GM21786 (cell line): ENCODE measurements at regions not wholly inside any gene's neighbourhood (a gene's known extent, or its start where the extent isn't known, plus 50 kb on each side); places are given as distances from the start of the nearest gene placed in this dataset.
"Not testable (repeated sequence)": the region's sequence is repeated elsewhere in the genome, so short reads cannot be mapped to it uniquely, and the experiment has no call there.

Source experiments
- ATAC-seq: cut with Tn5 transposase; IDR thresholded peaks from one replicate; pipeline ENCODE4 v1.9.1; 2021; ENCODE audit not compliant: unreplicated experiment

DNA sequence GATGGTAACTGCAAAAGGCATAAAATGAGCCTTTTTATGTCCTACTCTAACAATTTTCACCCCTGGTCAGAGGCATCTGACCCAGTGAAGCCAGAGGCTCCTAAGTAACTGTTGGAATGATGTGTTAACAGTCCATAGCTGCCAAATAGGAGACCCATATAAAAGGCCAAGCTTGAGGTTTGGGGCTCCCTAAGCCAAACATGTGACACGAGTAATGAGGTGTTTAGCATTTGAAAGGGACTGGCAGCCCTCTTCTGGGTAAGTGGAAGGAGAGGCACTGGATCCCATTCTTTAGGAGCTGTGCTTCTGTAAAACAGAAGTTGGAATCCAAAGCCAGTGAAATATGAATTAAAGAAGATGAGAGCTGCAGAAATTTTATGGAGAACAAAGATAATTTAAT lies 100.6 kb upstream of the PNPLA4 start:
- no peak for ATAC-seq

DNA sequence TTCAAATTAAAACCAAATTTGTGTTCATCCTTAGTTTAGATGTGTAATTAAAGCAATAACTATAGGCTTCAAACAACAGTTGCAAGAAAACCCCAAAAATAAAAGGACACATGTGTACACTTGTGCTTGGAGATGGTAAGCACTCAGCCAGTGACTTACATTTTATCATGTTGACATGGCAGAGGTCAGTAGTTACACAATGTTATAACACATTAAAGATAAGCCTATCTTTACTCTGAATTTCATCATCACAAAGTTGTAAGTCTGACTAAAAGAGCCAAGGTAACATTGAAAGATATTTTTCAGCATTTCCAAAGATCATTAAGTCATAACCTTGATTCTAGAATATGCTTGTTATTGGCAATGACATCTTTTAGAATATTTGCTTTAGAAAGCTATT lies 98.5 kb upstream of the PNPLA4 start:
- no peak for ATAC-seq

GRCh38 chrX:8018934-8019333 lies 91.7 kb upstream of the PNPLA4 start:
- no peak for ATAC-seq

DNA sequence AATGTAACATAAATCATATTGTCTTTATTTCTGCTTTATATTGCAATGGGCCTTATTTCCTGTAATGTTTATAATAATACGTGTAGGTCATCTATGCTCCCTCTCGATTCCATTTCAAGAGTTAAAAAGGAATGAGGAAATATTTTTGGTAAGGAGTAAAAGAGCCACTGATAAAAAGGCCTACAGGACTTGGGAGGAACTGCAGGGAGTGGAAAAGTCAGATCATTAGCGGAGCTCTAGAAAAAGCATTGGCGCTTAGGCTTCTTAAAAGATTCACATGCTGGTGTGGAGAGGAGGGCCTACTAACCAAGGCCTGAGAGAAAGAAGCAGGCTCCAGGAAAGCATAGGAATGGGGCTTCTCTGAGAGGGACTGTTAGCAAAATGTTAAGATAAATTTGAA lies 82.9 kb upstream of the PNPLA4 start:
- no peak for ATAC-seq

GRCh38 chrX:8005678-8006347 lies 78.6 kb upstream of the PNPLA4 start:
- no peak for ATAC-seq

GRCh38 chrX:8003147-8003883 lies 76.1 kb upstream of the PNPLA4 start:
- ATAC-seq, result no peak

GRCh38 chrX:7996851-7997250 lies 69.6 kb upstream of the PNPLA4 start:
- no peak for ATAC-seq

DNA sequence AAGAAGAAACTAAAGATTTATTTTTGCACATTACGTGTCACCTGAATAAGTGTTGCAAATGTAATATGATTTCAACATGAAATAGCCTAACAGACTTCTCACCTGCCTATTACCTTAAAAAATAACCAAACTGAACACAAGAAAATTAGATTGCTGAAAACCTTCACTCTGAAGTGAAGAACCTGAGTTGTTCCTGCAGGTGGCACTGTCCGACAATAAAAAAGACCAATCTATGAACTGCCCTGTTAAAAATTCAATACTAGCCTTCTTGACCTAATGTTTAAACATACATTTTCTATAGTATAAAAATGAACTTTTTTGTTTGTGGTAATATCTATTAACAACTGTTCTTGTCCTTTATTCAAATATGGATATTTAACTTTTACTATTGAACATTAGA lies 69.2 kb upstream of the PNPLA4 start:
- ATAC-seq, result peak; percentile 86

DNA sequence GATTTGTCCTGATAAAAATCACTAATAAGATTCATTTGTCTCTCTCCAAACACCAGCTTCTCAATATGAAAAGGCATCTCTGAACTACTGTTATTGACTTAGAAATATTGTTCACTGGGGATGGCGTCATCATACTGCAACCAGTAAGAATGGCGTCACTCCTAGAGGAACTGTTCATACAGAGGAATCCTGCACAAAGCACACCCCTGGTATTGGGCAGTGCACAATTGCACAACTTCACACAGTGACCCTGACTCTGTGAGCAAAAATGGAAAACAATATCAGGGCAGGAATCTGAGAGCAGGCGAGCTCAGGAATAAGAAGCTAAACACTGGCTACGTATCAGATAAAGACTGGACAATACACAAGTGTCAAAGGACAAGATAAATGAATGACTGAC lies 66.7 kb upstream of the PNPLA4 start:
- no peak for ATAC-seq

DNA sequence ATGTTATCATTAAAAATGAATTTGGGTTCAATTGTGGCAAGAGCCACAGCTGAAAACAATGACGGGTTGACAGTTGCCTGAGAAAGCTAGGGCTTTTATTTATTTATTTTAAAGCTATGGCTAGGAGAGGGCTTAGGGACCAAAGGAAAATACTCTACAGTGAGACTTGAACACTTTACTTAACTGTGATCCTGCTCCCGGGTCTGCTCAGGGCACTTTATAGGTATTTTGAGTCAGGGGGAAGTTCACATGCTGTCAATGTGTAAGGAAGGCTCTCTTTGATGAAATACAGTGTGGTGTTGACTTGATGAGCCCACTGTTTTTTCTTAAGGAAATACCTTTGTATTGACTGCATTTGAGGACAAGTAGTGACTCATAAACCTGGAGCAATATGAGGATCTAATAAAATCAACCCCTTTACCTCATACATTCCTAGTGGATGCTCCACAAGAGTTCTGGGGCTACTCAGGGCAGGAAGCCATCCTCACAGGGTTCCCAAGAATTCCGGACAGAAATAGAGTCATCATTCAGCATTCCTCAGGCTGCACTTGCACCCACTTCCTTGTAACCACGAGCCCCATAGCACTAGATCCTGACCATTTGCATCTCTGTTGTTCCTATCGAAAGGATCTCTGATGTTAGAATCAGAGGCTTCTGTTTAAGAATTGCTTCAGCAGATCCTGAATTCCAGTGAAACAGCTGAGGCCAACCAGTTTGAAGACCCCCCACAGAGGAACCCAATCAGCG lies 61.0 kb upstream of the PNPLA4 start:
- ATAC-seq, result not testable (repeated sequence)

GRCh38 chrX:7987160-7988012 lies 60.2 kb upstream of the PNPLA4 start:
- ATAC-seq, result peak; percentile 86

DNA sequence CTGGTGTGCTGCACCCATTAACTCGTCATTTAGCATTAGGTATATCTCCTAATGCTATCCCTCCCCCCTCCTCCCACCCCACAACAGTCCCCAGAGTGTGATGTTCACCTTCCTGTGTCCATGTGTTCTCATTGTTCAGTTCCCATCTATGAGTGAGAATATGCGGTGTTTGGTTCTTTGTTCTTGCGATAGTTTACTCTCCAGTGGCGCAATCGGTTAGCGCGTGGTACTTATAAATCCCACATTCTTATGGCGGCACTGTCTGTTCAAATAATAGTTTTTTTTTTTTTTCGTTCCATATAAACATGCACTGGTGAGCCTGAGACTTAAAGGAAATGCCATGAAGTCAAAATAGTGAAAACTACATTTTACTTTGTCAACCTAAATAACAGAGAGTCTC lies 59.5 kb upstream of the PNPLA4 start:
- ATAC-seq, result not testable (repeated sequence)

GRCh38 chrX:7985568-7985967 lies 58.4 kb upstream of the PNPLA4 start:
- no peak for ATAC-seq

DNA sequence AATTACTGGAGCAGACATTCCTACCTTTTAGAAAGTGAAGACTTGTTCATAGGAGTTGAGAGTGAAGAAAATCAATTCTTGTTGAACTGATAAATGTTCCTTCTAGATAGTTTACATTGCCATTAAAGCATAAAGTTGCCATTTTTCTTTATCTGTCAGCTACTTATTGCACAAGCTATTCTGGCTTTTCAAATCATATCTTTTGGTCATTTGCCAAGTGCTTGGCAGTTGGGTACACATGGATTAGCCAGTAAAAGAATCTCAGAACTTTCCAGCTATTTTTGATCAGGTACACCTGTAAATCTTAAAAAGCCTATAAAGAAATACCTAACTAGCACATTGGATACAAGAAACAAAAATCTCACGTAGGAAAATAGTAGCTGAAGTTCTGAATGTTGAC lies 56.4 kb upstream of the PNPLA4 start:
- ATAC-seq, result no peak
